GM23338 (cell line): ENCODE measurements at regions not wholly inside any gene's neighbourhood (a gene's known extent, or its start where the extent isn't known, plus 50 kb on each side); places are given as distances from the start of the nearest gene placed in this dataset.

ENCODE experiments used
- ATAC-seq: fragments of 200-7000 bp; cut with Tn5 transposase; 3 replicates; pipeline ENCODE4 v1.9.1; 2020
- DNase-seq: peaks from one replicate; pipeline ENCODE4 v3.0.0-alpha.2; 2015; ENCODE audit warnings: low spot score
- H2AFZ ChIP-seq: fragments of 200-600 bp; sonication (generic); 2 replicates; pipeline ENCODE4 v1.8.0; 2016; ENCODE audit warnings: antibody characterized with exemption, mild to moderate bottlenecking, moderate library complexity
- H3F3A ChIP-seq: fragments of 200-600 bp; sonication (generic); replicated peaks from 2 replicates; pipeline ENCODE4 v1.8.0; 2017; ENCODE audit warnings: antibody characterized with exemption, mixed run types, low read depth
- H3K27ac ChIP-seq: fragments of 200-600 bp; sonication (generic); 2 replicates; pipeline ENCODE4 v1.6.1; 2016; ENCODE audit warnings: low read depth
- H3K27me3 ChIP-seq: fragments of 200-600 bp; sonication (generic); 2 replicates; pipeline ENCODE4 v1.8.0; 2016; ENCODE audit warnings: mild to moderate bottlenecking, mixed run types, moderate library complexity; ENCODE audit not compliant: insufficient read depth
- H3K36me3 ChIP-seq: fragments of 200-600 bp; sonication (generic); 2 replicates; pipeline ENCODE4 v1.8.0; 2016; ENCODE audit warnings: mild to moderate bottlenecking; ENCODE audit not compliant: insufficient read depth
- H3K4me1 ChIP-seq: fragments of 200-600 bp; sonication (generic); 2 replicates; pipeline ENCODE4 v1.8.0; 2016; ENCODE audit warnings: mild to moderate bottlenecking, moderate library complexity; ENCODE audit not compliant: insufficient read depth
- H3K4me2 ChIP-seq: fragments of 200-600 bp; sonication (generic); 2 replicates; pipeline ENCODE4 v1.7.1; 2017; ENCODE audit warnings: mixed run types
- H3K4me3 ChIP-seq: fragments of 200-600 bp; sonication (generic); 2 replicates; pipeline ENCODE4 v1.6.1; 2016; ENCODE audit warnings: mixed run types
- H3K79me2 ChIP-seq: fragments of 200-600 bp; sonication (generic); replicated peaks from 2 replicates; pipeline ENCODE4 v1.8.0; 2017; ENCODE audit warnings: mild to moderate bottlenecking; ENCODE audit not compliant: insufficient read depth
- H3K9me2 ChIP-seq: fragments of 200-600 bp; sonication (generic); 2 replicates; pipeline ENCODE4 v1.8.0; 2017; ENCODE audit not compliant: insufficient read depth
- H4K20me1 ChIP-seq: fragments of 200-600 bp; sonication (generic); replicated peaks from 2 replicates; pipeline ENCODE4 v1.8.0; 2017; ENCODE audit warnings: mild to moderate bottlenecking; ENCODE audit not compliant: insufficient read depth
- H3K27ac Mint-ChIP-seq: 2 replicates; pipeline ENCODE4 v1.8.0; 2020; ENCODE audit warnings: inconsistent platforms, mild to moderate bottlenecking, moderate library complexity, mixed read lengths
- H3K27me3 Mint-ChIP-seq: 3 replicates; pipeline ENCODE4 v1.8.0; 2022; ENCODE audit warnings: low read depth, mild to moderate bottlenecking, moderate library complexity, mixed read lengths, inconsistent platforms; ENCODE audit not compliant: insufficient read depth, poor library complexity
- H3K36me3 Mint-ChIP-seq: 3 replicates; pipeline ENCODE4 v1.8.0; 2021; ENCODE audit warnings: low read depth, mild to moderate bottlenecking, inconsistent platforms, moderate library complexity, mixed read lengths
- H3K4me1 Mint-ChIP-seq: 3 replicates; pipeline ENCODE4 v1.8.0; 2020; ENCODE audit warnings: mild to moderate bottlenecking, inconsistent platforms, mixed read lengths
- H3K4me3 Mint-ChIP-seq: 3 replicates; pipeline ENCODE4 v1.8.0; 2021; ENCODE audit warnings: moderate library complexity, mild to moderate bottlenecking, inconsistent platforms, mixed read lengths
- H3K9me3 Mint-ChIP-seq: 3 replicates; pipeline ENCODE4 v1.8.0; 2020; ENCODE audit warnings: moderate library complexity, mild to moderate bottlenecking, inconsistent platforms, mixed read lengths
- CREB1 ChIP-seq: fragments of 250-450 bp; sonication (Bioruptor Pico); IDR thresholded peaks from 2 replicates; pipeline ENCODE4 v1.5.0; 2020; ENCODE audit warnings: low read depth, mild to moderate bottlenecking, moderate library complexity
- ETS1 ChIP-seq: IDR thresholded peaks from 2 replicates; pipeline ENCODE4 v1.6.1; 2016; ENCODE audit warnings: antibody characterized with exemption
- EZH2 ChIP-seq: fragments of 200-600 bp; sonication (generic); IDR thresholded peaks from one replicate; pipeline ENCODE4 v1.8.0; 2017; ENCODE audit warnings: antibody characterized with exemption, mild to moderate bottlenecking, low read depth; ENCODE audit not compliant: unreplicated experiment
- EZH2phosphoT487 ChIP-seq: fragments of 200-600 bp; sonication (generic); IDR thresholded peaks from one replicate; pipeline ENCODE4 v1.8.1; 2018; ENCODE audit warnings: antibody characterized with exemption; ENCODE audit not compliant: unreplicated experiment
- JUNB ChIP-seq: IDR thresholded peaks from one replicate; pipeline ENCODE4 v1.6.1; 2016; ENCODE audit warnings: antibody characterized with exemption; ENCODE audit not compliant: unreplicated experiment
- NANOG ChIP-seq: IDR thresholded peaks from 2 replicates; pipeline ENCODE4 v1.6.1; 2016; ENCODE audit warnings: antibody characterized with exemption, borderline replicate concordance
- POLR2AphosphoS5 ChIP-seq: IDR thresholded peaks from 2 replicates; pipeline ENCODE4 v1.6.1; 2016; ENCODE audit warnings: antibody characterized with exemption, low read depth
- REST ChIP-seq: IDR thresholded peaks from one replicate; pipeline ENCODE4 v1.6.1; 2018; ENCODE audit warnings: antibody characterized with exemption; ENCODE audit not compliant: unreplicated experiment
- STAT1 ChIP-seq: IDR thresholded peaks from one replicate; pipeline ENCODE4 v1.6.1; 2016; ENCODE audit warnings: antibody characterized with exemption; ENCODE audit not compliant: unreplicated experiment
- ZNF114 ChIP-seq: fragments of 250-450 bp; sonication (Bioruptor Pico); IDR thresholded peaks from 2 replicates; pipeline ENCODE4 v1.5.0; 2020; ENCODE audit warnings: mild to moderate bottlenecking, moderate library complexity
- ZNF331 ChIP-seq: fragments of 250-450 bp; sonication (Bioruptor Pico); IDR thresholded peaks from 2 replicates; pipeline ENCODE4 v1.5.0; 2020; ENCODE audit warnings: low read depth, mild to moderate bottlenecking, moderate library complexity

GRCh38 chr20:50435397-50436051 is 74.7 kb upstream of the PTPN1 start:
- H3K79me2 ChIP-seq: no peaks in the 10 kb centered on the region
- H3K36me3 Mint-ChIP-seq: no peaks in the 10 kb centered on the region
- H3K4me3 ChIP-seq: no peak overlapping the region
- H3K4me1 ChIP-seq: peaks cover 8% of the 10 kb centered on the region
- H3K27me3 Mint-ChIP-seq: peaks cover 9% of the 10 kb centered on the region
- peak overlapping the region; percentile 69; the same call in 1 of the 2 replicates for H2AFZ ChIP-seq
- H3K36me3 ChIP-seq: no peaks in the 10 kb centered on the region
- no peaks in the 10 kb centered on the region; the same call in 1 of the 2 replicates for H3F3A ChIP-seq
- H3K27ac ChIP-seq: no peak overlapping the region
- H3K4me3 Mint-ChIP-seq: no peak overlapping the region
- no peaks in the 10 kb centered on the region for H4K20me1 ChIP-seq
- TF ChIP-seq STAT1: no peak
- no peak for TF ChIP-seq ETS1
- no peak for TF ChIP-seq POLR2AphosphoS5
- TF ChIP-seq CREB1 (CRISPR knock-in tag): no peak
- TF ChIP-seq EZH2: no peak
- no peak for TF ChIP-seq EZH2phosphoT487
- TF ChIP-seq NANOG: no peak
- TF ChIP-seq ZNF114: no peak
- no peak for TF ChIP-seq ZNF331
- no peak overlapping the region for H3K4me2 ChIP-seq
- no peaks in the 10 kb centered on the region for H3K27me3 ChIP-seq
- H3K4me1 Mint-ChIP-seq: peaks cover 19% of the 10 kb centered on the region
- no peak for ATAC-seq
- no peak for DNase-seq
- H3K9me3 Mint-ChIP-seq: peaks cover 2% of the 10 kb centered on the region; the same call in 1 of the 3 replicates
- no peak overlapping the region for H3K27ac Mint-ChIP-seq
- H3K9me2 ChIP-seq: no peaks in the 10 kb centered on the region

DNA sequence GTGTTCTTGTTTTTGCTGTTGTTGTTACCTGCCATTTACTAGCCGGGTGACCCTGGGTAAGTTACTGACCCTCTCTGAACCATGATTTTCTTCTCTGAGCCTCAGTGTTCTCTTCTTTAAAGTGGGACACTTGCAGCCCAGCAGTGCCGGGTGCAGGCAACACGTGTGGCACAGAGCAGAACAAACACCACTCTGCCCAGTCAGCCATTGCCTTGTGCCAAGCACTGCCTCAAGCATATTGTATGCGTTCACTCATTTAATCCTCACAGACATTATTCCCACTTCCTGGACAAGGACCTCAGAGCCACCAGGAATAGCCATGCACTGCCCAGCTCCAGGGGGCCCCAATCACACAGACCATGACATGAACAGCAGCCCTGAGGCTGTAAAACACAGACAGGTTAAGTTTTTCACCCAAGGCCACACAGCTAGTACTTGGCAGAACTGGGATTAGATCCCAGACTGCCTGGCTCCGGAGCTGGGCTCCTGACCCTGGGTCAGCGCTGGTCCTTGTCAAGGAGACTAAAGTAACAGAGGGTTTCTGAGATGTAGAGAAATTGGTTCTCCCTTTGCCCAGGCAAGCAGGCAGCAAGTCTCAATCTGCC is 74.0 kb upstream of the PTPN1 start:
- no peak overlapping the region for H3K4me3 Mint-ChIP-seq
- peaks cover 9% of the 10 kb centered on the region for H3K27me3 Mint-ChIP-seq
- Histone ChIP-seq H3K9me2 (no peaks in the 10 kb centered on the region), H3K36me3 (no peaks in the 10 kb centered on the region), H3K4me3 (no peak overlapping the region), H3K27me3 (no peaks in the 10 kb centered on the region), H3K27ac (no peak overlapping the region), H3K79me2 (no peaks in the 10 kb centered on the region), H3K4me2 (no peak overlapping the region), H3K4me1 (peaks cover 8% of the 10 kb centered on the region), H3F3A (no peaks in the 10 kb centered on the region; the same call in 1 of the 2 replicates), H2AFZ (peak overlapping the region; percentile 69; the same call in 1 of the 2 replicates), H4K20me1 (no peaks in the 10 kb centered on the region)
- TF ChIP-seq STAT1 (no peak), NANOG (no peak), ZNF114 (no peak), CREB1 (CRISPR knock-in tag) (no peak), ZNF331 (no peak), REST (no peak), EZH2phosphoT487 (no peak), JUNB (no peak), ETS1 (no peak)
- ATAC-seq: no peak
- peaks cover 19% of the 10 kb centered on the region for H3K4me1 Mint-ChIP-seq
- no peak overlapping the region for H3K27ac Mint-ChIP-seq
- no peaks in the 10 kb centered on the region for H3K36me3 Mint-ChIP-seq
- H3K9me3 Mint-ChIP-seq: peaks cover 2% of the 10 kb centered on the region; the same call in 2 of the 3 replicates
- DNase-seq: no peak
